HG02759 (cell line): ENCODE measurements at regions not wholly inside any gene's neighbourhood (a gene's known extent, or its start where the extent isn't known, plus 50 kb on each side); places are given as distances from the start of the nearest gene placed in this dataset.

ENCODE experiments used
- ATAC-seq: cut with Tn5 transposase; IDR thresholded peaks from one replicate; pipeline ENCODE4 v1.9.1; 2021; ENCODE audit warnings: mild to moderate bottlenecking, moderate library complexity; ENCODE audit not compliant: unreplicated experiment

DNA sequence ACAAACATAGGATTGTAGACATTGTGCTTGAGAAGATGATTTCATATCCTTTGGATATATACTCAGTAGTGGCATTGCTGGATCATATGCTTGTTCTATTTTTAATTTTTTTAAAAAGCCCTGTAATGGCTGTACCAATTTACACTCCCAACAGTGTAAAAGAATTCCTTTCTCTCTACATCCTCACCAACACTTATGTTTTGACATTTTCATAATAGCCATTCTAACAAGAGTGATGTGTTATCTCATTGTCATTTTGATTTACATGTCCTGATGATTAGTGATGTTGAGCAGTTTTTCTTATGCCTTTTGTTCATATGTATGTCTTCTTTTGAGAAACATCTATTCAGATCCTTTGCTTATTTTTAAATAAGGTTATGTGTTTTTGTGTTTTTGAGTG lies 1039.2 kb upstream of the GOT2 start:
- no peak for ATAC-seq

DNA sequence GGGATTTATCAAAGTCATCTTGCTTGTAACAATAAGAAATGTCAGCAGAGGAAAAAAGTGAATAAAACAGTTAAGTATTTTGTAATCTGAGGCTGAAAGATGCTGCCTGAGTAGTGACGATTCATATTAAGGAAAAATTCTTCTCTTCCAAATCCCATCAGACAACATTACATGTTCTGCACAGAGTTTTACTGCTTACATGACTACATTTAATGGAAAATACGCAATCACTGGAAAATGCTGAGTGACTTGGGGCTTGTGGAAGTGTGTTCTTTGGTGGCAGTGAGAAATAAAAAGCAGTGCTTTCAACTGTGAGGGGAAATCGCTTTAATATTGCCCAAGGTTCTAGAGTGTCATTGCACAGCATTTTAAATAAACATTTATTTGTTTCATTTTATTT lies 1025.2 kb upstream of the GOT2 start:
- ATAC-seq = no peak

DNA sequence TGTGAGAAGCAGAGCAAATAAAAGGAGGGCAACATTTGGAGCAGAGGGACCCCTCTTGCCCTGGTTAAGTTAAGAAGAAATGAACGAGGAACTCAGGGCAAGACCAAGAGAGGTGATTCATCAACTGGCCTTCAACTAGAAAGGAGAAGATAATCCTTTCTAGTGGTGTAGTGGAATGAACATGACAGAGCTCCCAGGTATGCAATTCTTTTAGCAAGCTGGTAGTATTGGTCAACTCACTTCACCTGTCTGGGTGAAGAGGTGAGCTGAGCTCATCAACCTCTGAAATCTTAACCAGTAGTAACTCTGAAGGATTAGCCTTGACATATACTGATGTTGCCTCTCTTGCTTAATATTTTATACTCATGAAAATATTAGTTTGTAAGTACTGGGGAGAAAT lies 1024.7 kb upstream of the GOT2 start:
- no peak for ATAC-seq

DNA sequence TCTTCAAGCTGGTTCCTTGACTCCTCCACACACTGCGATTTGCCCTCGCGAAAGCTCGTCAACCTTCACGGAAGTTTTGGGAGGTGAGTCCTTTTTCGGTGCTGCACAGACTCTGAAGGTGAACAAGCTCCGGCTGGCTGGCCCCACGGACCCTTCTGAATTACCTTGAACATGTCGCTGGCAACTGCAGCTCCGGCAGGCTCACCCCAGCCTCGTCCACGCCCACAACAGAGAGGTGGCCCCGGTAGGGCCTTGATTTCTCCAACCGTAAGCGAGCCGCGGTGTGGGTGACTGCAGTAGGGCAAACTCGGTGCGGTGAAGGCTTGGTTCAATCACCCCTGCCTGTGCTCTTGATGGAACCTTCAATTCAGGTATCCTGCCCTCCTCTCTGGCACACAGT lies 1020.7 kb upstream of the GOT2 start:
- no peak for ATAC-seq

DNA sequence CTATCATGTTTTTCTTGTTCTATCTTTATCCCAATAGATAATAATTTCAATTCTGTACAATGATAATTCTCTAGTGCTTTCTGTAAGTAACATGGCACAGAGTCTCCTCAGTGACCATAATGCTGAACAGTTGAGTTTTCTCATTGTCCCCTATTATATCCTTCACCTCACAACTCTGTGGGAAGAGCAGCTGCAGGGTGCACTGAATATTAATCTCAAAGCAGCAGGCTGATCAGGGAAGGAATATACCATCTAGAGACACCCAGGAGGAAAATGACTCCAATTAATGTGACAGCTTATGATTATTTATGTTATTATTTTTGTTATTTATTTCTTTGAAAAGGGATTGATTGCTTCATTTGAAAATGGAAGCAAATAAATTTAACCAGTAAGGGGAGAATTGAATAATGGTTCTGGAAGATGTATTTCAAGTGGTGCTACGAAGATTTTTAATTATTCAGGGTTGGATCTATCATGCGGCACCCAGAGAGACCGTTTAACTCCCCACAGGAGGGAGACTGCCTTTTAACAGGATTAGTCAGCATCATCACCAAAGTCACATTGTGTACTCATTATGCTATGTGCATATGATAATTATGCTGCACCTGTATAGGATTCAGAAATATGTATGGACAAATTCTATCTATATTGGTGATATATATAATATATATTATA lies 1015.7 kb upstream of the GOT2 start:
- no peak for ATAC-seq

DNA sequence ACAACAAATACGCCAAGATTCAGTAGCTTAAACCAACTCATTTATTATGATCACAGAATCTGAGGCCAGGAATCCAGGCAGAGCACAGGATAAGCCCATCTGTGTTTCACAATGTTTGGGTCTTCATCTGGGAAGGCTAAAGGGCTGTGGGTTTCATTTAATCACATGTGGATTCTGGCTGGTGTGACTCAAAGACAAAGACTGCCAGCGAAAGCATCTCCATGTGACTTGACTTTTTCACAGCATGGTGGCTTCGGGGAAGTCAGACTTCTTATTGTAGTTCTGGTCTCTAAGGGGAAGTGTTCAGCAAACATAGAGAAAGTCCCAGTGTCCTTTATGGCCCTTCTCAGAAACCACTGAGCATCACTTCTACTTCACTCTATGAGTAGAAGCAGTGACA lies 1014.4 kb upstream of the GOT2 start:
- ATAC-seq = no peak

DNA sequence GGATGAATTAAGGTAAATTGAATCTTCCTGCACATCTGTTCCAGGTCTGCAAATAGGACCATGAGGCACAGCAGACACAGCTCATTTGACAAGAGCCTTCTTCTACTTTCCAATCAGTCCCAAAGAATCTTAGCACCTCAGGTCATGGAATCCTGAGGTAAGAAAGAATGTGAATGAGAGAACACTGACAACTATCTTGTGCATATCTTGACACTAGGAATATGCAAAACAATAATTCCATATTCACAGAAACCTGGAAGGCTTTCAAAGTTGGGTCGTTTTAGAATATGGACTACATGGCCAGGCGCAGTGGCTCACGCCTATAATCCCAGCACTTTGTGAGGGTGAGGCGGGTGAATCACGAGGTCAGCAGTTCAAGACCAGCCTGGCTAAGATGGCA lies 1009.4 kb upstream of the GOT2 start:
- no peak for ATAC-seq

DNA sequence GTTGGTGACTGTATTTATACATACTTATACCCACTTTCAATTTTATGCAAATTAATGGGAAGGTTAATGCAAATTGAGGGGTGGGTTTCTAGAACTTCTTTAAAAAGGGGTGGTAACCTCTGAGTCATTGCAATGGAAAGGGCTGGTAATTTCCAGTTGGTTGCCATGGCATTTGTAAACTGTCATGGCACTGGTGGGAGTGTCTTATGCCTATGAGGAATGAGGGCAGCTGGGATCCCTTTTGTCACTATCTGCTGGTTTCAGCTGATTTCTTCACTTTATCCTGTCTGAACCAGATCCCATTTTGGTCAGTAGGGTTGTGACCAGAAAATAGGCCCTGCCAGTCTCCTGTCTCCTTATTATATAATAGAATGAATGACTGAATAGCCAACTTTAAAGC lies 1006.7 kb upstream of the GOT2 start:
- no peak for ATAC-seq

DNA sequence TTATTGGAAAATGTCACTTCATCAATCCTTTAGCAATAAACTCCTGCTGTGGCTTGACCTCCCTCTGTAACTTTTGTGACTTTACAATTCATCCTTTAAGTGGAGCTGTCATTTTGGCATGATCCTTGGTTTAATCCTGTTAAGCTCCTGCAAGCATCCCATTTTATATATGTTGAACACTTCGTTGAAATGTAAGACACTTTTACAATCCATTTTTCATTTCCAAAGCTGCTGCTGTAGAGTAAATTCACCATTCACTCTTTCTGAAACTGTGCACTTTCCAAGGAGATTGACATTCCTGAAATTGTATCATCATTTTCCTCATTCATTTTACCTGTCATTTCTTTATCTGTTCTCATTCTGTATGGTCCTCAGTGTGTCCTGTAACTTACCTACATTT lies 1003.2 kb upstream of the GOT2 start:
- ATAC-seq = no peak

DNA sequence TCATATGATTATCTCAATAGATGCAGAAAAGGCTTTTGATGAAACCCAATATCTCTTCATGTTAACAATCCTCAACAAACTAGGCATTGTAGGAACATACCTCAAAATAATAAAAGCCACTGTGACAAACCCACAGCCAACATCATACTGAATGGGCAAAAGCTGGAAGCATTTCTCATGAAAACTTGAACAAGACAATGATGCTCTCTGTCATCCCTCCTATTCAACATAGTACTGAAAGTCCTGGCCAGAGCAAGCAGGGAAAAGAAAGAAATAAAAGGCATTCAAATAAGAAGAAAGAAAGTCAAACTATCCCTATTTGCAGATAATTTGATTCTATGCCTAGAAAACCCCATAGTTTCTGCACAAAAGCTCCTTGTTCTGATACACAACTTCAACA lies 999.2 kb upstream of the GOT2 start:
- ATAC-seq = no peak

DNA sequence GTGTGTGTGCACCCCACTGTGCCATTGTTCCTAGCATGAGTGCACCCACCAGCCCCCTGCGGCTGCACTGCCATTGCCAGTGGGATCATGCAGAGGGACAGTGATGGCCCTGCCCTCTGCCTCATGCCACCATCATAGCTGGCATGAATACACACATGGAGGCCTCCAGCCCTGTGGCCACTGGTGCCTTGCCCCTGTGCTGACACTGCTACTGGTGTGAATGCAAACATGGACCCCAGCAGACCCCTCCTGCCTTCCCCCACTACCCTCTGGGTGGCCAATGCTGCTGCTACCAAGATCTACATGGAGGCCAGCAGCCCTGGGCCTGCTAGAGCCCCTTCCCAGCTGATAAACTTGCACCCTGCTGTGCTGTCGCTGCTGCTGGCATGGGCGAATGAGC lies 995.5 kb upstream of the GOT2 start:
- ATAC-seq = no peak

DNA sequence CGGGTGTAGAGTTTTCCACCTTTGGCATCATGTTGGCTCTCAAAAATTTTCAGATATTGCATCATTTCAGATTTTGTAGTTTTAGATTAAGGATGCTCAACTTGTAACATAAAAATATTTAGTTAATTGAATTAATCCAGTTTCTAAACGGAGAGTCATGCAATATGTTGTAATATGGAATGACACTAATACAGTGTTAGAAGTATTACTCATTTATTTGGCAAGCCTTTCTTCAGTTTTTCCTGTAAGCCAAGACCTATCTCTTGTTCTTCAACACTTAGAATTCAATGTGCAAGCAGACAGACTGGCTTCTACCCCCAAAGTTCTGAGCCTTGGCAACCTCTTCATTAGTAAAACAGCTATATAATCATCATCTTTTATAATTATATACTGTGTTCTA lies 985.0 kb upstream of the GOT2 start:
- no peak for ATAC-seq

DNA sequence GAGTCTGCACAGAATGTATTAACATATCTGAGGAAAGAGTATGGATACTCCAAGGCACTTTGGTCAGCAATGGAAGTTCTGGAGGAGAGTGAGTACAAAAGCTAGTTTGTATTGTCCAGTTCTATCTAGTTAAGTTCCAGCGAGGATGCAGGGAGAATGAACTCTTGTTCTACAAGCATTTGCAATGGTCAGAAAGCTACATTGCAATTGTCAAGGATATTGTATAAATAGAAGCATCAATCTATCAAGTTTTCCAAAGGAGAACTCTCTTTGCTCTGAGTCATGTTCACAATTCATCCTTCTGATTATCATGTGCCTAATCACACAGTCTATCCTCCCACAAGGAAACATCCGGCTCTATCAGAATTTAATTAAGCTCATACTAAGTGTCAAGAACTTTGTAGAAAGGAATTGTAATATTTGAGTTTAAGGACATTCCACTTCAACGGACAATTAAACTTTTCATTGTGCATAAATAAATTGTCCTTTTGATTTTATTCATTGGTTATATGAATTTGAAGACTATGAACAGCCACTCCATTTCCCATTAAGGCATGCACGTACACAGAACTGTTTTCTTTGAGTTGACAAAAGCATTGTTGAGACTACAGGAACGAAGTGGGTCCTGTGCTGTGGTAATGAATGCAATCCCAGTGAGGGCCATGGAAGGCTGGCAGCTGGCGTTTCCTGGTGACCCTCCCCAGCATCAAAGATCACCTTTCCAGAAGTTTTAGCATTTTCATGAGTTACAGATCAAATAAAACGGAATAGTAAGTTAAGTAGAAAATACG lies 973.5 kb upstream of the GOT2 start:
- no peak for ATAC-seq

DNA sequence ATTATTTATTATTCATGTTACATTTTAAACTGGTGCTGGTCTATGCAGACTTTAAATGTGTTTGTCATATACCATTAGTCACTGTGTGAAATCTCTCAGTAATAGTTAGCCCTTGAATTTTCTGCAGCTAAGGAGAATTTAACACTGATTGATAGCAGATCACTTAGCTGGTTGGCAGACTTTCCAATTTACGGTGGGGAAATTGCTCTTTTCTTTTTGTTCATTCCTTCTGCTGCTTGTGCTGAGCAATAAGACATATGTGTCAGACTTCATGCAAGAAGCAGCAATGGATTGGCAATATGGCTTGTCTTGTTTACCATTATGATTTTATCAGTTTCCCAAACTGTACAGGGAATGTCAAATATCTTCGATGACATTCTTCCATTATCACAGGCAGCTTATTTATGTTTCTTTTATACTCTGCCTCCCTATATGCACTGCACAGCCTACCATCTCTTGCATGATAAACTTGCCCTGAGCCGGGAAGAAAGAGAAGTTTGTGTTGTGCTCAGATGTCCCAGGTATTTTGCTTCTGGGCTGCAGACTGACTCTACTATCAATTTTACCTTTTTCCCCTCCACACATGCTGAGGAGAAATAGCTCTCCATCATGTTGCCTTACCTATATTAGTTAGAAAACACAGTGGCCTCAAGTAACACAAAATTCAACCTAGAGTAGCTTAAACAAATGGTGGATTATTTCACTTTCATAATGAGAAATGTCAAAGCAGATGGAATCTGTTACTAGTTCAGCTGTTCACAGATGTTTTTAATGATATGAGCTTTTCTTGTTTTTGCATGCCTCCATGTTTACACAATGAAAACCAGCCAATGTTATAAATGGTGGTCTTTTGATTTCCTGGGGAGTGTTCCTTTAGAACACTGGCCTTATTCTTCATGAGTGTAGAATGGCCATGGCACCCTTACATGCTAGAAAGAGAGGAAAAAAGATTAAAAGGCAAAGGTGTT lies 968.1 kb upstream of the GOT2 start:
- no peak for ATAC-seq

DNA sequence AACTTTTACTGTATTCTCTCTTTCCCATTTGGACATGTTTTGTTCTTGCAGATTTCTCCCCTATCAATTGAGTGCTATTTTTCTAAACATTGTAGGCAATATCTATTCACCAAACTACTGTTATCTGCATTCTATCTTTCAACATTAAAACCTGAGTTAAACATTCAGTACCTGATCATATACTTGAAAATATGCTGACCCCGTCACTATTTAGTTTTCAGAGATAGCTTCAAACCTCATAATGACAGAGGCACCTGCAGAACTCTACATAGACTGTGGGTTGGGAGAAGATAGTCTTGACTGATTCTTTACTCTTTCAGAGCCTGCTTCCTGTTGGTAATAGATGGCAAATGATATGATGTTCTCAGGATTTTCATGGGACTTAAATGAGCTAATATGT lies 965.7 kb upstream of the GOT2 start:
- no peak for ATAC-seq

DNA sequence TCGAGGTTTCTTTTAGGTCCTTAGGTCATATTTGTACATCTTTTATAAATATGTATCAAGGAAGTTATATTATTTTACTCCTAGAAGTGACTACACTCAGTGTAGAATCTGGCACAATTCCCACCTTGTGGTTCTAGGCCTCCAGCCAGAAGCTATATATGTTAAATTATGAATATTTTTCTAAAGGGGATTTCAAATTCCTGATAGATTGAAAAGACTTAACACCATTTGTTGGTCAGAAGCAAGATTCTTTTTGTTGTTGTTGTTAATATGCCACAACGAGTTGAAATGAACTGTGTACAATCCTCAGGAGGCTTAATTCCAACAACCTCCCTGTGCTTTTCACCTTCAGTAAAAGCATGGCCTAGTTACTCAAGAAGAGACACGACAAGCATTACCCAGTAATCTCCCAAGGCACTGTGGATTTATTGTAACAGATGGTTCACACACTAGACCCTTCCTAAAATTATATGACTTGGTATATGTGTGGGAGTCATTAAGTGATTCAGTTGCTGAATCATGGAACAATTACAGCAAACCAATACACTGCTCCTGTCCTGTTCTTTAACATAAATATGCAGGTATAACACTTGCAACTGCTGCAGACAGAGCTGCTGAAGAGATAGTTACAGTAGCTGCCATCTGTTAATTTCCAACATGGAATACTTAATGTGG lies 964.4 kb upstream of the GOT2 start:
- no peak for ATAC-seq

DNA sequence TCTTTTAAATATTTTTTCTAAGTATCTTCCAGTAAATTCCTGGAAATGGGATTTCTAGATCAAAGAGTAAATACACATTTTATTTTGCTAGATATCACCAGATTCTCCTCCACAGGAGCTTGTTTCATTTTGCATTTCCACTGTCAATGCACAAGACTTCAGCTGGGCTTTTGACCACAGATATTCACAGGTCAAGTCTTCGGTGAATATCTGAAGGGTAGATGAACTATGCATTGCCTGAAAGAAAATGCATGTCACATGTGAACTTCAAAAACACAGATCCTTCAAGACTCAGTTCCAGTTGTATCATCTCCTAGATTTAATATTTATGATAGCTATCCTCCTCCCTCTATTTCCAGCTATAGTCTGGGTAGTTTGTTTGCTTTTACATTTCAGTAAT lies 963.6 kb upstream of the GOT2 start:
- ATAC-seq = no peak

DNA sequence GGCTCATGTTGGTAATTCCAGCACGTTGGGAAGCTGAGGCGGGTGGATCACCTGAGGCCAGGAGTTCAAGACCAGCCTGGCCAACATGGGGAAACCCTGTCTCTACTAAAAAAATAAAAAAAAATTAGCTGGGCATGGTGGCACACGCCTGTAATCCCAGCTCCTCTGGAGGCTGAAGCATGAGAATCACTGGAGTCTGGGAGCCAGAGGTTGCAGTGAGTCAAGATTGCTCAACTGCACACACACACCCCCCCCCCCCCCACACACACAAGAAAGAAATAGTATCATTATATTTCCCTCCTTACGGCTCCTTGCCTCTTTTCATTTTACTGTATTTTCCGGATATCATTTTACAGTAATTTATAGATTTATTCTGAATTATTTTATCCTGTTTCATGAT lies 963.1 kb upstream of the GOT2 start:
- no peak for ATAC-seq

DNA sequence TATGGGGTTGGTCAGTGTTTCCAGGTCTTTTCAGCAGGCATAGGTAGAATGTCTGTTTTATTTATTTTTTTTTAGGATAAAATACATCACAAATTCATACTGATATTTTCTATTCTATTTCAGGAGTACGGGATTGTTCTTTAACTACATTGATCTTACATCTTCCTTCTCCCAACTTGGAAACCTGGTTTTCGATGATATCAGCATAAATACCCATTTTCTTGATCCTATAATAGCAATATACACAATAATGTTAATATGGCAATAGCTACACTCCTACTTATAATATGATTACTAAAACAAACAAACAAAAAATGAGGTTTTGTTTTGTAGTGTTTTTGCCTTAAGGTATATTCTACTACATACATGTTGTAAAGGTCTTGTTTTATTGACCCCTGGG lies 962.4 kb upstream of the GOT2 start:
- ATAC-seq = no peak

DNA sequence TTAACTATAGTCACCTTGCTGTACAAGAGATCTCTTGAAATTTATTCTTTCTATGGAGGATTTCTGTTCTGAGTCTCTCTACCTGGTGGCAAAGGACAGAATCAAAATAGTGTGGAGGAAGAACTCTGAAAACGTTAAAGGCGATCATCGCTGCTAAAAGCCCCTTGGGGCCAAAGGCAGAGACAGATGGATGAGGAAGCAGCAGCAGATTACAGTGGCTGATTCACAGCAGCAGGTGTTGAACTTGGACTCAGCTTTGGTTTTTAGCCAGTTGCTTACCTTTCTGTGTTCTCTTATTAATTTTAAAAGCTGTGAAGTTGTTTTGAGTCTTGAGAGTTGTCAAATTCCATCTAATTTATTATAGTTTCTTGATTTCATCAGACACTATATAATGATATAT lies 956.1 kb upstream of the GOT2 start:
- ATAC-seq = no peak

DNA sequence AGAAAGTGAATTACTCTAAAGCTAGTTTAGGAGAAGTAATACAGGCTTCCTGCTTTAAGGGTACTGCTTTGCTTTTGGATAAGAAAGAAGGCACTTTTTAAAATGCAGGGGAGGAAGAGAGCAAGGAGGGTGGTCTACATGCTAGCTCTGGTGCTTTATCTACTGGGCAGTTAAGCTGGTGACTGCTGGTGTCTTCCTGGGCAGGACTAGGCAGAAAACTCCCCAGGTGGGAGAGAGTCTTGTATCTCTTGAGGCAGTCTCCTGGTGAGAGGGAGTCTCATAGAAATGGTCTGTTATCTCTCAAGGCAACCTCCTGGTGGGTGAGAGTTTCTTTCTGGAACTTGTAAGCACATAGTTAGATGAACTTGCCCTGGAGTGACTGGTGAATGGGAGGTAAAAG lies 953.9 kb upstream of the GOT2 start:
- no peak for ATAC-seq
